UCSD-AML1 (cell line): ENCODE measurements at regions not wholly inside any gene's neighbourhood (a gene's known extent, or its start where the extent isn't known, plus 50 kb on each side); places are given as distances from the start of the nearest gene placed in this dataset.
"Not testable (repeated sequence)": the region's sequence is repeated elsewhere in the genome, so short reads cannot be mapped to it uniquely, and the experiment has no call there.

Experiments used
- DNase-seq: peaks from one replicate; lab custom pipeline; 2025; ENCODE audit not compliant: unreplicated experiment; lab: John Stamatoyannopoulos, UW

GRCh38 chr4:137881641-137882040 is 349.3 kb upstream of the PCDH18 start:
- no peak for DNase-seq

DNA sequence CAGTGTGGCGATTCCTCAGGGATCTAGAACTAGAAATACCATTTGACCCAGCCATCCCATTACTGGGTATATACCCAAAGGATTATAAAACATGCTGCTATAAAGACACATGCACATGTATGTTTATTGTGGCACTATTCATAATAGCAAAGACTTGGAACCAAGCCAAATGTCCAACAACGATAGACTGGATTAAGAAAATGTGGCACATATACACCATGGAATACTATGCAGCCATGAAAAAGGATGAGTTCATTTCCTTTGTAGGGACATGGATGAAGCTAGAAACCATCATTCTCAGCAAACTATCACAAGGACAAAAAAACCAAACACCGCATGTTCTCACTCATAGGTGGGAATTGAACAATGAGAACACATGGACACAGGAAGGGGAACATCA is 335.8 kb upstream of the PCDH18 start:
- not testable (repeated sequence) for DNase-seq

DNA sequence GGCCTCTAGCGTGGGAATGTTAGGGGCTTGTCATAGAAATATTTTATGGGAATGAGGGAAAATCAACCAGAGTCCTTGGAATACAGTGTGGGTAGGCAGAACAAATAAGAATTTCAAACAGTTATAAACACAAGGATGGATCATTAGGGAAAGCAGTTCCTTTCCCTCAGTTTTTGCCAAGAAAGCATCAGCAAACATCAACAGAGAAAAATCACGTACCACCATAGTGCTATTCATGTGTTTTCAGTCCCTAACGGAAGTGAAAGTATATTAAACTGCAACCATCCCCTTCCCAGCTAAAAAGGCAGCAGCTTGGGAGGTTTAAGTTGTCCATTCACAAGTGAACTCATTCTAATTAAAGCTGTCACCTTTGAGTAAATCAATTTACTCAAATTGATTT is 334.4 kb upstream of the PCDH18 start:
- DNase-seq: no peak

DNA sequence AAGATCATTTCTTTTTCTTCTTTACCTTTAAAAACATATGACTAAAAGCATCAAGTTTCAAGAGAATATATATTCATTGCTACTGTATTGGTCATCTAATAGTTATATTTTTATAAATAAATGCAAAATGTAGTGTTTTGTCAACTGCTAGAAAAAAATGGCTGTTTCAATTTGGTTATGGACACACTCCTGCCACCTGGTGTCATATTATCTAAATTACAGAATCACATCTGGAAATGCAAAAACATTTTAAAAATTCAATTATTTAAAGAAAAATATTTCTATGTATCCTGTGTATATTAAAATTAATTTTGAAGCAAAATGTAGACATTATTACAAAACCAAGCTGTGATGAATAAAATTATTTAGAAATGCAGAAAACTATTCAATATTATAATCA is 329.4 kb upstream of the PCDH18 start:
- DNase-seq: no peak

DNA sequence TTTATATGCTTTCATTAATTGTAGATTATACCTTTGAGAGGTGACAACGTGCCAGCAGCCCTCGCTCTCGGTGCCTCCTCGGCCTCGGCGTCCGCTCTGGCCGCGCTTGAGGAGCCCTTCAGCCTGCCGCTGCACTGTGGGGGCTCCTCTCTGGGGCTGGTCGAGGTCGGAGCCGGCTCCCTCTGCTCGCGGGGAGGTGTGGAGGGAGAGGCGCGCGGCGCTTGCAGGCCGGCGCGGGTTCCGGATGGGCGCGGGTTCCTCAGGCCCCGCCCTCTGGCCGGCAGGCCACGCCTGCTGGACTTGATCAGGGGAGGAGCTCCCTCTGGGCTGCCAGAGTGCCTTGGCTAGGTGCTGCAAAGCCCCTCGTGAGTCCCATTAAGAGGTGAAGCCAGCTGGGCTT is 321.1 kb upstream of the PCDH18 start:
- no peak for DNase-seq

GRCh38 chr4:137852326-137852725 is 320.0 kb upstream of the PCDH18 start:
- DNase-seq: no peak

- DNase-seq: no peak
Measured at GRCh38 chr4:137851435-137851834, 319.1 kb upstream of the PCDH18 start.

GRCh38 chr4:137827945-137828344 is 295.7 kb upstream of the PCDH18 start:
- DNase-seq: not testable (repeated sequence)

GRCh38 chr4:137825505-137825904 is 293.2 kb upstream of the PCDH18 start:
- no peak for DNase-seq

- DNase-seq: no peak
Measured at GRCh38 chr4:137823007-137823406, 290.7 kb upstream of the PCDH18 start.

- DNase-seq: peak; percentile 5
Measured at GRCh38 chr4:137819964-137820383, 287.7 kb upstream of the PCDH18 start.

GRCh38 chr4:137812258-137812657 is 280.0 kb upstream of the PCDH18 start:
- no peak for DNase-seq

DNA sequence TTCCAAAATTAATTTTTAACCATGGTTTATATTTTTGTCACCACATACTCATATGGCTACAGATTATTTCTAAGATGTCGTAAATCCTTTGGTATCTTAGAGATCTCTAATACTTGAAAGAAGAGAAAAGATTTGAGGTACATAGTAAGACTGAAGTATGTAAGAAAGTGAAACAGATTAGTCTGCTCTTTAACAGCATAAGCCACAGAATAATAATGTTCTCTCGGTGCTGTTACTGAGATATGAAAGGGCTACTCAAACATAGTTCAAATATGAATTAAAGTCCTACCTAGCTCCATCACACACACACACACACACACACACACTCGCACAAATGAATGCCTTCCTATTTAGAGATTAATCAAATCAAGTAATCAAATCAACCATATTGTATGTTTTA is 274.1 kb upstream of the PCDH18 start:
- DNase-seq: no peak

- DNase-seq: no peak
Measured at GRCh38 chr4:137804906-137805495, 272.7 kb upstream of the PCDH18 start.

GRCh38 chr4:137800861-137801260 is 268.6 kb upstream of the PCDH18 start:
- no peak for DNase-seq

GRCh38 chr4:137794764-137795254 is 262.5 kb upstream of the PCDH18 start:
- no peak for DNase-seq

DNA sequence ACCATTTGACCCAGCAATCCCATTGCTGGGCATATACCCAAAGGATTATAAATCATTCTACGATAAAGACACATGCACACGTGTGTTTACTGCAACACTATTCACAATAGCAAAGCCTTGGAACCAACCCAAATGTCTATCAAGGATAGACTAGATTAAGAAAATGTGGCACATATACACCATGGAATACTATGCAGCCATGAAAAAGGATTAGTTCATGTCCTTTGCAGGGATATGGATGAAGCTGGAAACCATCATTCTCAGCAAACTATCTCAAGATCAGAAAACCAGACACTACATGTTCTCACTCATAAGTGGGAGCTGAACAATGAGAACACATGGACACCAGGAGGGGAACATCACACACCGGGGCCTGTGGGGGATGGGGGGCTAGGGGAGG is 257.0 kb upstream of the PCDH18 start:
- DNase-seq: not testable (repeated sequence)

DNA sequence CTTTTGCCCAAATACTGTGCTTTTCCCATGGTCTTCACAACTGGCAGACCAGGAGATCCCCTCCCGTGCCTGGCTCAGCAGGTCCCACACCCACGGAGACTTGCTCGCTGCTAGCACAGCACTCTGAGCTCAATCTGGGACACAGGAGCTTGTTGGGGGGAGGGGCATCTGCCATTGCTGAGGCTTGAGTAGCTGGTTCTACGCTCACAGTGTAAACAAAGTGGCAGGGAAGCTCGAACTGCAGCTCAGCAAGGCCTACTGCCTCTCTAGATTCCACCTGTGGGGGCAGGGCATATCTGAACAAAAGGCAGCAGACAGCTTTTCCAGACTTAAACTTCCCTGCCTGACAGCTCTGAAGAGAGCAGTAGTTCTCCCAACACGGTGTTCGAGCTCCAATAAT is 251.6 kb upstream of the PCDH18 start:
- not testable (repeated sequence) for DNase-seq

DNA sequence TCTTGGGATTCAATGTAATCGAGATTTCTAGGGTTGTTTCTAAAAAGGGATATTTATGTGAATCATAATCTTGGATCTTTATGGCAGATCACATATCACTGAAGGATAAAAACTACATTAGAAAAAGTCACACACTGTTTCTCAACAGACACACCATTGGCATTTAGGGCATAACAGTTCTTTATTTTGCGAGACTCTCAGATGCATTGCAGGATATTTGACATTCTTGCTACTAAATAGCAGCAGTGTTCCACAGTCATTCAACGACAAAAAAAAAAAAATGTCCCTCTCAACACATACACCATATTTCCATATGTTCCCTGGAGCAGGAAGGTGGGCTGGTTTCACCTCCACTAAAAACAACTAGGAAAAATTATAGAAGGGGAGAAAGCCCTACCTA is 243.4 kb upstream of the PCDH18 start:
- DNase-seq: no peak

DNA sequence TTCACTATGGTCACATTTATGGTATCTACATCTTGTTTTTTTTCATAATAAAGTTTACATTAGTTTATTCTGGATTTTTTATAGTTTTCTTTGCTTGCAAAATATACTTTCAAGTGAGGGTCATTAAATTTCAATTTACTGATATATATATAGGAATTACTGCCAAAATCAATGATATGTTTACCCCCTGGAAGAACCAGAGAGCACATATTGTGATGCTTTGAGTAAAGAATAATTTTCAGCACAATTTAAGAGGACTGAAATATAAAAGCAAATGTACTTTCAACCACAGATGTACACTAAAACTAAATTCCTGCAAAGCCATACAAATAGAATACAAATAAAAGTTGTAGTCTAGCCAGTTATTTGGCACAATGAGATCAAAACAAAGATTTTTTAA is 242.2 kb upstream of the PCDH18 start:
- DNase-seq: no peak

GRCh38 chr4:137768881-137769280 is 236.6 kb upstream of the PCDH18 start:
- DNase-seq: no peak

GRCh38 chr4:137768196-137768595 is 235.9 kb upstream of the PCDH18 start:
- no peak for DNase-seq

DNA sequence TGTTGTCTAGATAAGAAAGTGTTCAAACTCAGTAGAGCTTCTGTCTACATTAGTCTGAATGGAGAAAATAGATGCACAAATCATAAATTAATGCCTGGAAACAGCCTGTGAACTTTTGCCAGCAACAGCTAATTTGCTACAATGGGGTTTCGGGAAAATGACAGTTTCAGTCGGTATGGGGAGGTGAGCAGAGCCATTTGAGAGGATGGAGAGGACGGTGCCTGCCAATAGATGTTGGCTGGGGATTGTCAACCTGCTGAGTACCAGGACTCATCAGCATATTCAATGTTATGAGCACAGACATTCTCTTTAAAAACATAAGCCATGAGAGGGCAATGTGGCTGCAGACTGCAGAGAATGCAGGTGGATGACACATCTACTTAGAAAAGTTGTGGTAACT is 230.3 kb upstream of the PCDH18 start:
- DNase-seq: no peak
